Ovary (tissue), 7 donors: ENCODE measurements at regions not wholly inside any gene's neighbourhood (a gene's known extent, or its start where the extent isn't known, plus 50 kb on each side); places are given as distances from the start of the nearest gene placed in this dataset.

ENCODE experiments used
- DNase-seq, 5 donors: peaks; one replicate each; pipeline ENCODE4 v3.0.0-alpha.2; 2019 to 2020
- H3K27ac ChIP-seq, 2 donors: fragments of 200-600 bp; one replicate each; pipeline versions ENCODE4 v1.5.1 to v1.8.0; 2019 to 2022
- H3K27me3 ChIP-seq: fragments of 200-600 bp; one replicate; pipeline ENCODE4 v1.8.0; 2022
- H3K36me3 ChIP-seq: fragments of 200-600 bp; sonication (generic); one replicate; pipeline ENCODE4 v1.5.1; 2019
- H3K4me1 ChIP-seq: one replicate; pipeline ENCODE4 v1.8.1; 2013; ENCODE audit warnings: mild to moderate bottlenecking, moderate library complexity; ENCODE audit not compliant: insufficient read depth
- H3K4me3 ChIP-seq: fragments of 200-600 bp; sonication (generic); one replicate; pipeline ENCODE4 v1.5.1; 2017
- H3K9me3 ChIP-seq, 2 donors: fragments of 200-600 bp in 1 of 2; sonication (generic) in 1 of 2; one replicate each; pipeline versions ENCODE4 v1.5.1 to v1.8.1; 2013 to 2019; ENCODE audit warnings: mild to moderate bottlenecking in 1 of 2, moderate library complexity in 1 of 2
- CTCF ChIP-seq, 3 donors: fragments of 450-650 bp in 2 of 3; fragments of 200-600 bp in 1 of 3; IDR thresholded peaks; one replicate each; pipeline versions ENCODE4 v1.5.1 to v1.8.0; 2016 to 2022; ENCODE audit warnings: antibody characterized with exemption in 3 of 3, mild to moderate bottlenecking in 1 of 3
- EP300 ChIP-seq: sonication (generic); formaldehyde crosslinking; IDR thresholded peaks from one replicate; pipeline ENCODE4 v1.6.1; 2017; ENCODE audit warnings: antibody characterized with exemption
- POLR2A ChIP-seq: fragments of 450-650 bp; IDR thresholded peaks from one replicate; pipeline ENCODE4 v1.6.1; 2017; ENCODE audit warnings: antibody characterized with exemption, mild to moderate bottlenecking, moderate library complexity
- WGBS, 3 donors: extraction: QIAGEN DNeasy Blood & Tissue Kit in 1 of 3; methylation state at CpG; one replicate each; pipeline versions ENCODE4 v1.1.5 to v1.1.7; 2013 to 2017; 5-methylcytosine and 5-hydroxymethylcytosine counted together
- intact Hi-C, 4 donors: fragments of 100-400 bp; cut with DNase I; formaldehyde crosslinking; loops; one replicate each; pipeline versions ENCODE4 v1.11.0 to v1.15.1; 2022 to 2023
- donor health status: DM: no; HTN: no; CAD: no; lungs with moderate emphysema.
- donor health status: DM: no; HTN: no; CAD: no.
- donor health status: Bipolar disorder and iron deficiency.
- donor health status: DM: no; HTN: no; CAD: no.
- donor health status: DM: yes; HTN: yes; CAD: no.

DNA sequence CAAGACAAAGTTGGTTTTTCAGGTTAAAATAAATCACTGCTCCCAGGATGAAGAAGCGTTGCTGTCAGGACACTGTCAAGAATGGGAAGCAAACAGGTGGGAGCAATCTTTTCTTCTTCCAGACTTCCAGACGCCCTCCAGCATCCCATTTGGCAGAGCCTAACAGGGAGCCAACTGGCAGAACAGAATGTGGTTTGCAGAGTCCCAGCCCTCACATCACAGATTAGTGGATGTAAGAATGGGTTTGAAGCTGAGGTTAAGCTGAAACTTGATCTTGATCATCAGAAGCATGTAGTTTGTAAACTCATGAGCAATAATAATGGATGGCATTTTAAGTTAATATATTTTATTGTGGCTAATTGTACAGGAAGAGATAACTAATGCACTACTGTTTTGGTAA is 636.4 kb downstream of the SLC6A15 start:
- H3K4me1 ChIP-seq: no peaks in the 10 kb centered on the region
- intact Hi-C loops: no loop called here
- no peaks in the 10 kb centered on the region for H3K27me3 ChIP-seq
- H3K9me3 ChIP-seq: no peaks in the 10 kb centered on the region
- H3K27ac ChIP-seq: no peak overlapping the region
- no peak overlapping the region for H3K4me3 ChIP-seq
- WGBS, 3 donors: 23 to 36% (median 31%) methylated on average over 2 of the region's 2 CpGs
- no peak for DNase-seq
- H3K36me3 ChIP-seq: no peaks in the 10 kb centered on the region
- no peak for TF ChIP-seq POLR2A
- no peak for TF ChIP-seq CTCF (IDR thresholded peaks at IDR 0.05)
- TF ChIP-seq EP300: no peak

DNA sequence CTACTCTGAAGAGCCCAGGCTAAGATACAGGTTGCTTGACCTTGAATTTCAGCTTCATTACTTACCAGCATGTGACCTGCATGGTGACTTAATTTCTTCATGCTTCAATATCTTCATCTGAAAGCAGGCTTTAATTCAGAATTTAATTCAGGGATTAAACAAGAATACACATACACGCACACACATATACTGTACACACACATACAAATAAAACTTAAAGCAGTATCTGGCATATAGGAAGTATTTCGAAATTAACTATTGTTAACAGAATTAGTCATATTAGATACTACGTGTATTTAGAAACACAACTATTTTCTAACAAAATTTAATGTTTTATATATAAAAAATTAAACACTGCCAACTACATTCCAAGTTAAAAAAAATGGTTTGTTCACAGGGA is 640.3 kb downstream of the SLC6A15 start:
- WGBS, 3 donors: 76 to 84% (median 79%) methylated on average over 3 of the region's 3 CpGs
- intact Hi-C loops: no loop called here
- Histone ChIP-seq H3K27ac (no peak overlapping the region), H3K36me3 (no peaks in the 10 kb centered on the region), H3K27me3 (no peaks in the 10 kb centered on the region), H3K4me3 (no peak overlapping the region), H3K9me3 (no peaks in the 10 kb centered on the region), H3K4me1 (no peaks in the 10 kb centered on the region)
- DNase-seq: no peak
- TF ChIP-seq POLR2A (no peak), EP300 (no peak), CTCF (IDR thresholded peaks at IDR 0.05) (no peak)

DNA sequence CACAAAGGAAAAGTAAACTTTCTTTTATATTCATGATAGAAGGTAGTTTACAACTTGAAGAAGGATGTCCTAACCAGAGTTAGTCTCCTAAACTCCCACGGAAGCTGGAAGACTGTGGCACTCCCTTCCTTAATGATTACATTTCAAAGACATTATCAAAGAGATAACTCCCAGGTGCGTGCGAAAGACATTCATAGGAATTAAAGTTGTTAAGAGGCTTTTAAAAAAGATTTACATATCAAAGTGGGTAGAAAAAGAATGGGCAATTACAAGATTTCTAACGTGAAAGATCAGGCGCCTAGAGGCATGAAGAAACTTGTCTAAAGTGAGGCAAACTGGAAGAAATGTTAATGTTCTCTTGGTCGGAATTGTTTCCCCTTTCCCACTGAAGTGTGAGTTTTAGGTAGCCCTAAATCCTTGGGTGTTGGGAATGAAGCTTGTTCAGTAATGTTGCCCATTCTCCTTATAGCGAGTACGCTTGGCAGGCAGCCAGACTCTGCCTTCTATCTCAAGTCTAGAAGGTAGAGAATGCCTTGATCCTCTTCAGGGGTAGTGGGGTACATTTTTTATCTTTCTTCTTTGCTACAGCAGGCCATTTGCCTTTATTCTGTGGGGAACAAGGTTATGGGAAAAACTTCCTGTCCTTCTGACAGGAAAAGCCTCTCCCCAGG is 642.0 kb downstream of the SLC6A15 start:
- Histone ChIP-seq H3K27ac (no peak overlapping the region), H3K27me3 (no peaks in the 10 kb centered on the region), H3K36me3 (no peaks in the 10 kb centered on the region), H3K4me1 (no peaks in the 10 kb centered on the region), H3K4me3 (no peak overlapping the region), H3K9me3 (no peaks in the 10 kb centered on the region)
- no peak for TF ChIP-seq CTCF (IDR thresholded peaks at IDR 0.05)
- no peak for TF ChIP-seq EP300
- TF ChIP-seq POLR2A: no peak
- WGBS, 3 donors: 39 to 53% (median 41%) methylated on average over 8 of the region's 8 CpGs
- DNase-seq: no peak
- intact Hi-C loops: no loop called here

DNA sequence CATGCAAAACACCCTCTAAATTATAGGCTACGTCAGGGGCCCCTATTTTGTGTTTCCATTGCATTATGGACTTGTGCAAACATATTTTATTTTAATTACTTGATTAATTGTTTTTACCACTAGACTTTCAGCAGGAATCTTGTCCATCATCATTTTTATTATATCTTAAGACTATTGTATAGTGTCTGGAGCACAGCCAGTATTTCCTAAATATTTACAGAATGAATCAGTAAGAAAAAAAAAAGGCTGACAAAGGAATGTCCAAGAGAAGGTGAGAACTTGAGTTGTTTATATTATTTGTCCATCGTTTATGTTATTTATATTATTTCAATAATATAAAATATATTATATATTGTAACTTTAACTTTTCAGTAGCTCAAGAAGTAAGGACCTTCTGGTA is 664.7 kb downstream of the SLC6A15 start:
- WGBS, 3 donors: 65 to 73% (median 68%) methylated on average over 2 of the region's 2 CpGs
- no peak overlapping the region for H3K4me3 ChIP-seq
- H3K9me3 ChIP-seq: no peaks in the 10 kb centered on the region
- no peaks in the 10 kb centered on the region for H3K27me3 ChIP-seq
- H3K36me3 ChIP-seq: no peaks in the 10 kb centered on the region
- no peak for DNase-seq
- H3K4me1 ChIP-seq: no peaks in the 10 kb centered on the region
- H3K27ac ChIP-seq: no peak overlapping the region
- TF ChIP-seq POLR2A (no peak), EP300 (no peak), CTCF (IDR thresholded peaks at IDR 0.05) (no peak)
- intact Hi-C loops: no loop called here
